ENCODE measurements at regions not wholly inside any gene's neighbourhood (a gene's known extent, or its start where the extent isn't known, plus 50 kb on each side); places are given as distances from the start of the nearest gene placed in this dataset.

DNA sequence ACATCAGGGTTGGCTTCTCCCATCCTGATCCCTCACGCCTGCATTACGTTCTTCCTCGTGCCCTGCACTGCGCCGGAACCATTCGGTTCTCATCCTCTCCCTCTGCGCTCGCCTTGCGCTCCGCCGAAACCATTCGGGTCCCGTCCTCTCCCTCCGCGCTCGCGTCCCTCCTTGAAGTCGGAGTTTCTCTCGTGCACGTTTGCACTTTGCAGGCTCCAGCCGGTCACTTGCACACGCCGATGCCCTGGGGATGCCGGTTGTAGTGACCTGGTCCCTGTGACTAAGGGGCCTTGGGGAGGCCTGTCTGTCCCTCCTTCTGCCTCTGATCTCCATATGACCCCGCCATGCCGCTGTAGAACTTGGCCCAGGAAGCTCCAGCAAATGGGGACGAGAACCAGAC lies 265.8 kb downstream of the TEX29 start:
- TF ChIP-seq CTCF (IDR thresholded peaks at IDR 0.05; ENCODE audit: poor library complexity, severe bottlenecking) (no peak), SMC3 (conservative IDR thresholded peaks at IDR 0.05; ENCODE audit: poor library complexity) (no peak), RAD21 (conservative IDR thresholded peaks at IDR 0.05) (no peak), EZH2 (IDR thresholded peaks at IDR 0.05; ENCODE audit: borderline replicate concordance, insufficient read depth, low read length, poor library complexity, severe bottlenecking) (no peak), EP300 (conservative IDR thresholded peaks at IDR 0.05; ENCODE audit: poor library complexity, severe bottlenecking) (no peak), POLR2AphosphoS5 (IDR thresholded peaks at IDR 0.05) (no peak), TAF1 (IDR thresholded peaks at IDR 0.05; ENCODE audit: low read depth) (no peak)
- TF ChIP-seq, protein P1, sequence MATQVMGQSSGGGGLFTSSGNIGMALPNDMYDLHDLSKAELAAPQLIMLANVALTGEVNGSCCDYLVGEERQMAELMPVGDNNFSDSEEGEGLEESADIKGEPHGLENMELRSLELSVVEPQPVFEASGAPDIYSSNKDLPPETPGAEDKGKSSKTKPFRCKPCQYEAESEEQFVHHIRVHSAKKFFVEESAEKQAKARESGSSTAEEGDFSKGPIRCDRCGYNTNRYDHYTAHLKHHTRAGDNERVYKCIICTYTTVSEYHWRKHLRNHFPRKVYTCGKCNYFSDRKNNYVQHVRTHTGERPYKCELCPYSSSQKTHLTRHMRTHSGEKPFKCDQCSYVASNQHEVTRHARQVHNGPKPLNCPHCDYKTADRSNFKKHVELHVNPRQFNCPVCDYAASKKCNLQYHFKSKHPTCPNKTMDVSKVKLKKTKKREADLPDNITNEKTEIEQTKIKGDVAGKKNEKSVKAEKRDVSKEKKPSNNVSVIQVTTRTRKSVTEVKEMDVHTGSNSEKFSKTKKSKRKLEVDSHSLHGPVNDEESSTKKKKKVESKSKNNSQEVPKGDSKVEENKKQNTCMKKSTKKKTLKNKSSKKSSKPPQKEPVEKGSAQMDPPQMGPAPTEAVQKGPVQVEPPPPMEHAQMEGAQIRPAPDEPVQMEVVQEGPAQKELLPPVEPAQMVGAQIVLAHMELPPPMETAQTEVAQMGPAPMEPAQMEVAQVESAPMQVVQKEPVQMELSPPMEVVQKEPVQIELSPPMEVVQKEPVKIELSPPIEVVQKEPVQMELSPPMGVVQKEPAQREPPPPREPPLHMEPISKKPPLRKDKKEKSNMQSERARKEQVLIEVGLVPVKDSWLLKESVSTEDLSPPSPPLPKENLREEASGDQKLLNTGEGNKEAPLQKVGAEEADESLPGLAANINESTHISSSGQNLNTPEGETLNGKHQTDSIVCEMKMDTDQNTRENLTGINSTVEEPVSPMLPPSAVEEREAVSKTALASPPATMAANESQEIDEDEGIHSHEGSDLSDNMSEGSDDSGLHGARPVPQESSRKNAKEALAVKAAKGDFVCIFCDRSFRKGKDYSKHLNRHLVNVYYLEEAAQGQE (IDR thresholded peaks at IDR 0.05; ENCODE audit: borderline replicate concordance): no peak
